Coronary artery (tissue), 2 donors: ENCODE measurements at regions not wholly inside any gene's neighbourhood (a gene's known extent, or its start where the extent isn't known, plus 50 kb on each side); places are given as distances from the start of the nearest gene placed in this dataset.

ENCODE experiments used
- DNase-seq: peaks from one replicate; pipeline ENCODE4 v3.0.0-alpha.2; 2017; ENCODE audit warnings: low spot score
- H3K27ac ChIP-seq, 2 donors: fragments of 200-600 bp; sonication (generic); one replicate each; pipeline ENCODE4 v1.5.1; 2016 to 2019
- H3K4me3 ChIP-seq: fragments of 200-600 bp; sonication (generic); 2 replicates; pipeline ENCODE4 v1.5.1; 2016; ENCODE audit warnings: mild to moderate bottlenecking, moderate library complexity
- CTCF ChIP-seq: fragments of 200-600 bp; sonication (generic); IDR thresholded peaks from one replicate; pipeline ENCODE4 v1.5.1; 2019; ENCODE audit warnings: antibody characterized with exemption

DNA sequence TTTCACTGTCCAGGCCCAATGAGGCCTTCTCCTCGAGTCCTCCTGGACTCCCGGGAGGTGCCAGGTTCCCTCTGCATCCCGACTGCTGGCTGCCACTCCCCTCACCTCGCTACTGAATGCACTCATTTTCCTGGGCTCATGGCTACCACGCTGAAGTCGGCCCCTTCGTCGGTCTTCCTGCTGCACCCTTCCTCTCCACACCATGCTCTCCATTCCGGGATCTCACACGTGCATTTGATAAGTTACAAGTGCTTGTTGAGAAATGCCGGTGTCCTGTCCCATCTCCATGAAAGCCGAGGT, 334.7 kb upstream of the MYT1L start:
- no peak for DNase-seq
- TF ChIP-seq CTCF = no peak
- H3K4me3 ChIP-seq = no peak overlapping the region
- H3K27ac ChIP-seq = no peak overlapping the region

DNA sequence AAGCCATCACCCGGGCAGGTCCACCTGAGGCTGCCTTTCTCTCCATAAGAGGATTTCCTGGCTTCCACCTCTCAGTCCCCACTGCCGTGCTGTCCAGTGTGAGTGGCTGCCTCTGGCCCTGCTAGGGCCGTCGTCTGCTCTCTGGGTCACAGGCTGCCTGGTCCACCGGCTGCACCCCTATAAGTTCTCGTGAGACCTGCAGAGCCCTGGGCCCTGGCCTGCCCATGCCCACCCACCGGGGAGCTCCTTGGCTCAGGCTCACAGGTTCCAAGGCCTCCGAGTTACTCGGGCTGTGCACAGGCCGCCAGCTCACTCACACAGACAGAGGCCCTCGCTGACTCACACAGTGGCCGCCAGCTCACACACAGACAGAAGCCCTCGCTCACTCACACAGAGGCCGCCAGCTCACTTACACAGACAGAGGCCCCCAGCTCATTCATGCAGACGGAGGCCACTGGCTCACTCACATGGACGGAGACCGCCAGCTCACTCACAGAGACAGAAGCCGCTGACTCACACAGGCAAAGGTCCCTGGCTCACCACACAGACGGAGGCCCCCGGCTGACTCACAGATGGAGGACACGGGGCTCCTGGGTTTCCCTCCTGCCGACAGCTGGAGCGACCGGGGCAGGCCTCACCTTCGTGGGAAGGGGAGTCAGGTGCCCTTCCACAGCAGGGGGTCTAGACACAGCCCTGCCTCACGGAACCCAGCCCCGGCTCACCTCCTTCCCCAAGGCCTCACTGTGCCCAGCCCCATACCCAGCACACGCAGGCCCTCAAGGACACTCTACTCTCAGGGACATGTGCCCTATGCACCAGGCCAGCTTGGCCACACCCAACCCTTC, 334.1 kb upstream of the MYT1L start:
- H3K27ac ChIP-seq = no peak overlapping the region
- DNase-seq = no peak
- no peak overlapping the region for H3K4me3 ChIP-seq
- no peak for TF ChIP-seq CTCF

DNA sequence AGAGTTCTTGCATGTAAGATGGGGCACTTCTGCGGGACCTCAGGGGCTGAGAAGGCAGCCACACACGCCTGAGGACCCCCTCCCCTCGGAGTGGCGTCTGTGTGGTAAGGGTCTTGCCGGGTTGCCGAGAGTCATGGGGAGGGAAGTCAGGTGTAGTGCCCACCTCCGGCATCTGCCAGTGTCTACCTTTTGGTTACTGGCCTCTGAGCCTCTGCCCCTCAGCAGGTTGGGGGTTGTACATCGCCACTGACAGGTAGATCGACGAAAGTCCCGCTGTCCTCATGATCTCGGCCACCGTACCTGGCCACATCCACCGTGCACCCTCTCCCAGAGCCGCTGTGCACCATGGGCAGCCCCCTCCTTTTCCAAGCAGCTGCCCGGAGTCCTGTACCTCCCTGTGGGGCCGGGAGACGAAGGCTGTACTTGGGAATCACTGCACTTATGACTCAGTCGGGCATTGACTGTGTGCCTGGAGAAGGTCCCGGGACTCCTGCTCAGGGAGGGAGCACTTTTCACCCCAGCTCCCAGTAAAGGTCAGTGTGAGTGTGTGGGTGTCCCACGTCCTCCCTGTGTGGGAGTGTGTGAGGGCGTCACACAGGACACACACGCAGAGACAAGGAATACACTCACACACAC, 332.4 kb upstream of the MYT1L start:
- DNase-seq = no peak
- Histone ChIP-seq H3K4me3 (no peak overlapping the region), H3K27ac (no peak overlapping the region)
- no peak for TF ChIP-seq CTCF

GRCh38 chr2:2662847-2663356, 331.8 kb upstream of the MYT1L start:
- no peak overlapping the region for H3K4me3 ChIP-seq
- no peak for DNase-seq
- TF ChIP-seq CTCF = no peak
- no peak overlapping the region for H3K27ac ChIP-seq

DNA sequence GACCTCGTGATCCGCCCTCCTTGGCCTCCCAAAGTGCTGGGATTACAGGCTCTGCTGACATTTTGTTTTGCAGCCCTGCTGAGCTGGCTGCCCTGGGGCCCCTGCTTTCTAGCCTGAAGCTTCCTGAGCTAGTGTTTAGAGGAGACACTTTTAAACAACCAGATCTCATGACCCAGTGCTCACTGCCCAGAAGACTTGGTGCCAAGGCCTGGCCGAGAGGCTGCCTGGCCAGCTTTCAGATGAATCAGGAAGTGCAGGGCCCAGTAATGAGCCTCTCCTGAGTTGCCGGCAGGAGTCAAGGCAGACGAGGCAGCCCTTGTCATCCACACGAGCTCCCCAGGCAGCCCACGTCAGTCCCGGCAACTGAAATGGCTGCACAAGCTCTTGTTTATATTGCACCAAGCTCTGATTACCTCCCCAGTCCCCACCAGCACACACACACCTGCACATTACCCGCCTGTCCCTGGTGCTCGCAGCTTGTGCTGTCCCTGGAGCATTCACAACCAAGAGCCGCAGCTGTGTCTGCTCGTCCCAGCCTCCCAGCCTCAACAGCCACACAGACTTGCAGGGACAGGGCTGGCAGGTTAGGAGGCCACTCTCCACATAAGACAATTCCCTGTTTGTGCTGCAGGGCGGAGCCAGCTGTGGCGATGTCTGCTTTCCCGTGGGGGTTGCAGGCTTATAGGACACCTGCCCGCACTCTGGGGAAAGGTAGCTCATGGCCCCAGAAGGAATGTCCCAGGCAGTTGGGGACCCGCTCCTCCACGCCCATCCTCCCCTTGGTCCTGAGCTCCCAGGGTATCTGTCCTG, 331.2 kb upstream of the MYT1L start:
- Histone ChIP-seq H3K27ac (no peak overlapping the region), H3K4me3 (no peak overlapping the region)
- DNase-seq = no peak
- no peak for TF ChIP-seq CTCF

DNA sequence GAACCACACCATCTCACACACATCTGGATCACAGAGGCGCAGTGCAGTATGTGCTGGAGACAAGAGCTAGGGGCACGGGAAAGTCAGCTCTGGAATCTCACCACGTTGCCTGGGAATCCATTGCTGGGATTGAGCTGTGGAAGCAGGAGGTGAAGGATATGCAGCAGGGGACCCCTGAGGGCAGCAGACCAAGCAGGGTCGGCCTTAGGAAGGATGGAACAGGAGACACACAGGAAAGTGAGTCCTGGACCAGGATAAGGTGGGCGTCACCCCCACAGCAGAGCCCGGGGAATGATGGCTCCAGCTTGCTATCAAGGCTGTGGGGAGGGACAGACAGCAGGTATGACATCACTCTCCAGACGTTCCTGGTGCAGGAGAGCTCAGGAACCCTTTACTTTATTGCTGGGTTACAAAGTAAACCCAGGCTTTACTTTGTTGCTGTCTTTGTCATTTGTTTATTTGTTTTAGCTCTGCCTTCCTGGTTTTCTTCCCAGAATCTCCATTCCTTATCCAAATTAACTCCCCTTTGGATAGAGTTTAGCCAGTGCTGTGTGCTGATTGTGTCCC, 329.8 kb upstream of the MYT1L start:
- TF ChIP-seq CTCF = no peak
- DNase-seq = no peak
- no peak overlapping the region for H3K27ac ChIP-seq
- H3K4me3 ChIP-seq = no peak overlapping the region
